Fibroblast of the aortic adventitia (primary cell): ENCODE measurements at regions not wholly inside any gene's neighbourhood (a gene's known extent, or its start where the extent isn't known, plus 50 kb on each side); places are given as distances from the start of the nearest gene placed in this dataset.
"Not testable (repeated sequence)": the region's sequence is repeated elsewhere in the genome, so short reads cannot be mapped to it uniquely, and the experiment has no call there.

Source experiments
- DNase-seq: peaks from one replicate; pipeline ENCODE4 v3.0.0-alpha.2; 2010; ENCODE audit warnings: low read depth
- H3K4me3 ChIP-seq: 2 replicates; pipeline ENCODE4 v1.5.1; 2011; ENCODE audit warnings: low read depth, mild to moderate bottlenecking, control low read depth, low read length, moderate library complexity
- CTCF ChIP-seq: IDR thresholded peaks from 2 replicates; pipeline ENCODE4 v1.5.1; 2011; ENCODE audit warnings: mild to moderate bottlenecking, low read length, control low read depth, inconsistent platforms; ENCODE audit not compliant: insufficient read depth

DNA sequence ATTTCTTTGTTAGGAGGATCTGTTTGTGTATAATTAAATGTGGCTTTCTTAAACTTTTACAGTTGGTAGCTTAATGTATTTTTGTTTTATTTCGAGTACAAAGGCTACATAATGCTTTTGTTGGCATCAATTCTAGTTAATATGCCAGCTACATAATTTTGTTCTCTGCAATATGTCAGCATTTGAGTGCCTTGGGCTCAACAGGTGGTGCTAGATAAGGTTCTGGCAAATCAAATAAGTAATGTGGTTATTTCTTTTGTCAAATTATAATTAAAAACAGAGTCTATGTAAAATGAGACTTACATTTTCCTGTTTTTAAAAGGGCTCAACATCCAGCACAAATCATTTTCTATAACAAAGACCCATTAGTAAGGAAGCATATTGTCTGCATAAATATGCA, 410.6 kb upstream of the NR5A2 start:
- no peak overlapping the region for H3K4me3 ChIP-seq
- no peak for TF ChIP-seq CTCF
- DNase-seq: peak; percentile 19

DNA sequence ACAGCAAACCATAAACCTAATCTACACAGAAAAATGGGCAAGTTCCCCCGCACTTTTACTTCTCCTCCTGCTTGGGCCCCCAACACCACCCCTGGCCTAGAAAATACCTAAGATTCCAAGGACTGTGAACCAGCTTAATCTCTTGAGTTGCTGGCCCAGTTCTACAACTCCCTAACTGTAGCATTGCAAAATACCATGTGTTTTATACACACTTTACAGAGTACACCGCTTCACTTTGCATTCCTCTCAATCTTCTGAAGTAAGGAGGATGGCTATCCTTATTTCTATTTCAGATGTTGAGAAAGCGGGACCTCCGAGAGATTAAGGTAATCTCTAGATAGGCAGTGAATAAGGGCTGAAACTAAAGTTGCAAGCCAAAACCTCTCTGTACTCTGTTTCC, 408.3 kb upstream of the NR5A2 start:
- no peak for TF ChIP-seq CTCF
- DNase-seq: peak; percentile 7
- H3K4me3 ChIP-seq: no peak overlapping the region

DNA sequence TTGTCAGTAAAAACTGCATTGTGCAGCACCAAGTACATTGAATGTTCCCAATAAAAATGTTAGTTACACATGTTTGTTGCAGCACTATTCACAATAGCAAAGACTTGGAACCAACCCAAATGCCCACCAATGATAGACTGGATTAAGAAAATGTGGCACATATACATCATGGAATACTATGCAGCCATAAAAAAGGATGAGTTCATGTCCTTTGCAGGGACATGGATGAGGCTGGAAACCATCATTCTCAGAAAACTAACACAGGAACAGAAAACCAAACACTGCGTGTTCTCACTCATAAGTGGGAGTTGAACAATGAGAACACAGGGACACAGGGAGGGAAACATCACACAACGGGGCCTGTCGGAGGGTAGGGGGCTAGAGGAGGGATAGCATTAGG, 401.3 kb upstream of the NR5A2 start:
- not testable (repeated sequence) for DNase-seq

DNA sequence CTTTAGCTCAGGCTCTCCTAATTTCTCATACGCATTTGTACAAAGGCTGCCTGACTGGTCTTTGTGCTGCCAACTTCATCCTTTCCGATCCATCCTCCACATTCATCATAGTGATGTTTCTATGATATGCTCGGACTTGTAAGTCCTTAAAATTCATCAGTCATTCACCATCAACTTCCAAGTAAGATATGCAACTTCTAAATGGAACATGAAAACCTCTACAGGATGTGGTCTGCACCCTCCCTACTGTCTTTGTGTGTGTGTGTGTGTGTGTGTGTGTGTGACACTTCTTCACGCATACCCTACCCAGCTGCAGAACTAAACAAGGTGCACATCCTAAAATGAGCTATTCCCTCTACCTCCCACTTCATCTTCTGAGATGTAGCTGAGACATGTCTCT, 397.9 kb upstream of the NR5A2 start:
- DNase-seq: no peak
- no peak for TF ChIP-seq CTCF
- H3K4me3 ChIP-seq: no peak overlapping the region

More for the DNA sequence above, 401.3 kb upstream of the NR5A2 start:
- not testable (repeated sequence) for H3K4me3 ChIP-seq

- no peak overlapping the region for H3K4me3 ChIP-seq
- no peak for TF ChIP-seq CTCF
- no peak for DNase-seq
Observed at GRCh38 chr1:199639453-199639852, 388.1 kb upstream of the NR5A2 start.

DNA sequence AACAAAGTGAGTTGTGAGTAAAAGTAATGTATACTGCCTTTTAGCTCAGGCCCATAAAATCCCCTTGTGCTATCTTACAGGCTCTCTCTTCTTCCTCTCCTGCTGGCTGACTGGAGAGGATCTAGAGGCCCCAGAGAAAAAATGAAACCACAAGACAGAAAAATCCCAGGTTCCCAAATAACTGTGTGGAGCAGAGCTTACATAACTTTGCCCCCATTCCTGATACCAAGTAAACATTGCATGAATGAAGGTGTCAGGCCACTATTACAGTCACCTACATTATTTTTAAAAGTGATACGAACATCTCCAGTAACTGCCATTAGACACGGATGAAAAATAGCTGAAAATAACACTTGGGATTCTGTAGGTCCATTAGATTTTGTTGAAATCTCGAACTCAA, 386.0 kb upstream of the NR5A2 start:
- TF ChIP-seq CTCF: no peak
- DNase-seq: no peak
- no peak overlapping the region for H3K4me3 ChIP-seq

- no peak for TF ChIP-seq CTCF
- DNase-seq: no peak
- H3K4me3 ChIP-seq: no peak overlapping the region
Observed at GRCh38 chr1:199644912-199645311, 382.6 kb upstream of the NR5A2 start.
